HEK293 (cell line): ENCODE measurements at regions not wholly inside any gene's neighbourhood (a gene's known extent, or its start where the extent isn't known, plus 50 kb on each side); places are given as distances from the start of the nearest gene placed in this dataset.
A peak's percentile ranks its signal among the peaks of the same experiment; 100 is the strongest.

ENCODE experiments used
- CTCF ChIA-PET: fragments of 350-600 bp; formaldehyde crosslinking; extraction: SDS; loops from one replicate; lab custom pipeline; 2021; ENCODE audit warnings: antibody characterized with exemption; lab: Yijun Ruan, JAX
- POLR2A ChIA-PET: fragments of 300-600 bp; formaldehyde crosslinking; extraction: SDS; loops from one replicate; lab custom pipeline; 2020; ENCODE audit warnings: antibody characterized with exemption, inconsistent platforms; lab: Yijun Ruan, JAX
- H3K27ac ChIP-seq: fragments of 200-500 bp; sonication (Bioruptor generic); 2 replicates; pipeline ENCODE4 v1.5.1; 2014; ENCODE audit warnings: low read depth, low read length, control low read depth, inconsistent platforms; ENCODE audit errors: extremely low read depth
- H3K36me3 ChIP-seq, 2 experiments: fragments of 200-500 bp in 1 of 2; sonication (Bioruptor generic) in 1 of 2; 1 replicate in 1 of 2; 2 replicates in 1 of 2; pipeline ENCODE4 v1.5.1; 2014 to 2017; ENCODE audit warnings: inconsistent platforms in 2 of 2, low read length in 2 of 2; ENCODE audit not compliant: control insufficient read depth in 2 of 2, insufficient read depth in 1 of 2
- H3K4me1 ChIP-seq: fragments of 200-500 bp; sonication (Bioruptor generic); 2 replicates; pipeline ENCODE4 v1.5.1; 2014; ENCODE audit warnings: mild to moderate bottlenecking, low read length, inconsistent platforms; ENCODE audit not compliant: control insufficient read depth, insufficient read depth
- H3K4me3 ChIP-seq: 2 replicates; pipeline ENCODE4 v1.5.1; 2011; ENCODE audit warnings: low read depth, mild to moderate bottlenecking, control low read depth, low read length, moderate library complexity
- H3K9me3 ChIP-seq: fragments of 200-500 bp; sonication (Bioruptor generic); 2 replicates; pipeline ENCODE4 v1.5.1; 2014; ENCODE audit warnings: low read depth, low read length, inconsistent platforms; ENCODE audit not compliant: control insufficient read depth, insufficient read depth
- EGR2 ChIP-seq: fragments of 450-650 bp; formaldehyde crosslinking; IDR thresholded peaks from 2 replicates; pipeline ENCODE4 v1.5.1; 2016; ENCODE audit warnings: low read depth, missing biosample characterization, missing genetic modification characterization
- FEZF1 ChIP-seq: fragments of 450-650 bp; formaldehyde crosslinking; IDR thresholded peaks from 2 replicates; pipeline ENCODE4 v1.5.1; 2016; ENCODE audit warnings: missing biosample characterization, missing genetic modification characterization
- GLIS1 ChIP-seq: fragments of 450-650 bp; formaldehyde crosslinking; IDR thresholded peaks from 2 replicates; pipeline ENCODE4 v1.5.1; 2016; ENCODE audit warnings: missing biosample characterization, missing genetic modification characterization
- GLIS2 ChIP-seq: fragments of 450-650 bp; formaldehyde crosslinking; IDR thresholded peaks from 2 replicates; pipeline ENCODE4 v1.5.1; 2016; ENCODE audit warnings: missing biosample characterization, missing genetic modification characterization
- KLF8 ChIP-seq: fragments of 450-650 bp; formaldehyde crosslinking; IDR thresholded peaks from 2 replicates; pipeline ENCODE4 v1.5.1; 2016; ENCODE audit warnings: missing biosample characterization, missing genetic modification characterization
- RBAK ChIP-seq: fragments of 450-650 bp; formaldehyde crosslinking; IDR thresholded peaks from 2 replicates; pipeline ENCODE4 v1.5.1; 2016; ENCODE audit warnings: missing biosample characterization, missing genetic modification characterization
- SP7 ChIP-seq: fragments of 450-650 bp; formaldehyde crosslinking; IDR thresholded peaks from 2 replicates; pipeline ENCODE4 v1.5.1; 2016; ENCODE audit warnings: missing biosample characterization, missing genetic modification characterization
- YY1 ChIP-seq: fragments of 450-650 bp; formaldehyde crosslinking; IDR thresholded peaks from 2 replicates; pipeline ENCODE4 v1.5.1; 2018; ENCODE audit warnings: missing biosample characterization, missing genetic modification characterization
- YY2 ChIP-seq: fragments of 450-650 bp; formaldehyde crosslinking; IDR thresholded peaks from 2 replicates; pipeline ENCODE4 v1.5.1; 2016; ENCODE audit warnings: missing biosample characterization, missing genetic modification characterization
- ZBTB1 ChIP-seq: fragments of 450-650 bp; formaldehyde crosslinking; IDR thresholded peaks from 2 replicates; pipeline ENCODE4 v1.5.1; 2016; ENCODE audit warnings: missing biosample characterization, missing genetic modification characterization
- ZBTB48 ChIP-seq: fragments of 450-650 bp; formaldehyde crosslinking; IDR thresholded peaks from 2 replicates; pipeline ENCODE4 v1.5.1; 2016; ENCODE audit warnings: missing biosample characterization, missing genetic modification characterization
- ZFP37 ChIP-seq: fragments of 450-650 bp; formaldehyde crosslinking; IDR thresholded peaks from 2 replicates; pipeline ENCODE4 v1.5.1; 2016; ENCODE audit warnings: missing biosample characterization, missing genetic modification characterization
- ZNF133 ChIP-seq: fragments of 450-650 bp; formaldehyde crosslinking; IDR thresholded peaks from 2 replicates; pipeline ENCODE4 v1.5.1; 2016; ENCODE audit warnings: missing biosample characterization, missing genetic modification characterization
- ZNF274 ChIP-seq, 2 experiments: fragments of 200-500 bp in 1 of 2; fragments of 450-650 bp in 1 of 2; sonication (Bioruptor generic) in 1 of 2; formaldehyde crosslinking in 1 of 2; IDR thresholded peaks; 2 replicates each; pipeline versions ENCODE4 v1.5.1 to v1.6.1; 2014 to 2016; ENCODE audit warnings: borderline replicate concordance in 1 of 2, inconsistent platforms in 1 of 2, low read length in 1 of 2, missing biosample characterization in 1 of 2, missing genetic modification characterization in 1 of 2
- ZNF311 ChIP-seq: fragments of 450-650 bp; formaldehyde crosslinking; IDR thresholded peaks from 2 replicates; pipeline ENCODE4 v1.5.1; 2017; ENCODE audit warnings: missing biosample characterization, missing genetic modification characterization, borderline replicate concordance
- ZNF416 ChIP-seq: fragments of 450-650 bp; formaldehyde crosslinking; IDR thresholded peaks from 2 replicates; pipeline ENCODE4 v1.5.1; 2016; ENCODE audit warnings: missing biosample characterization, missing genetic modification characterization
- ZNF426 ChIP-seq: fragments of 450-650 bp; formaldehyde crosslinking; IDR thresholded peaks from 2 replicates; pipeline ENCODE4 v1.5.1; 2017; ENCODE audit warnings: missing biosample characterization, missing genetic modification characterization, mild to moderate bottlenecking, inconsistent platforms, moderate library complexity
- ZNF549 ChIP-seq: fragments of 450-650 bp; IDR thresholded peaks from 2 replicates; pipeline ENCODE4 v1.5.1; 2018; ENCODE audit warnings: missing biosample characterization, missing genetic modification characterization, mild to moderate bottlenecking, inconsistent platforms, moderate library complexity
- ZNF610 ChIP-seq: fragments of 450-650 bp; formaldehyde crosslinking; IDR thresholded peaks from 2 replicates; pipeline ENCODE4 v1.5.1; 2016; ENCODE audit warnings: missing biosample characterization, missing genetic modification characterization, borderline replicate concordance
- ZNF624 ChIP-seq: fragments of 450-650 bp; formaldehyde crosslinking; IDR thresholded peaks from 2 replicates; pipeline ENCODE4 v1.5.1; 2017; ENCODE audit warnings: missing biosample characterization, missing genetic modification characterization
- ZNF670 ChIP-seq: fragments of 450-650 bp; formaldehyde crosslinking; IDR thresholded peaks from 2 replicates; pipeline ENCODE4 v1.5.1; 2016; ENCODE audit warnings: missing biosample characterization, missing genetic modification characterization, low read depth
- ZNF776 ChIP-seq: fragments of 450-650 bp; formaldehyde crosslinking; IDR thresholded peaks from 2 replicates; pipeline ENCODE4 v1.5.0; 2017; ENCODE audit warnings: missing biosample characterization, missing genetic modification characterization, borderline replicate concordance
- ZSCAN30 ChIP-seq: fragments of 450-650 bp; IDR thresholded peaks from 2 replicates; pipeline ENCODE4 v1.5.1; 2018; ENCODE audit warnings: missing biosample characterization, mild to moderate bottlenecking, missing genetic modification characterization, moderate library complexity
- TF ChIP-seq, protein P1 (sequence below): IDR thresholded peaks from 2 replicates; pipeline ENCODE4 v1.6.1; 2011; ENCODE audit warnings: mild to moderate bottlenecking, low read depth, low read length, borderline replicate concordance
- TF ChIP-seq, protein P2 (sequence below): fragments of 450-650 bp; formaldehyde crosslinking; optimal IDR thresholded peaks from 2 replicates; pipeline ENCODE3; 2016; ENCODE audit warnings: missing biosample characterization, mild to moderate bottlenecking, missing genetic modification characterization
- TF ChIP-seq, protein P3 (sequence below): fragments of 450-650 bp; formaldehyde crosslinking; IDR thresholded peaks from 2 replicates; pipeline ENCODE4 v1.5.1; 2016; ENCODE audit warnings: missing biosample characterization, missing genetic modification characterization
- TF ChIP-seq, protein P4 (sequence below): fragments of 450-650 bp; formaldehyde crosslinking; IDR thresholded peaks from 2 replicates; pipeline ENCODE4 v1.5.1; 2016; ENCODE audit warnings: missing biosample characterization, missing genetic modification characterization

DNA sequence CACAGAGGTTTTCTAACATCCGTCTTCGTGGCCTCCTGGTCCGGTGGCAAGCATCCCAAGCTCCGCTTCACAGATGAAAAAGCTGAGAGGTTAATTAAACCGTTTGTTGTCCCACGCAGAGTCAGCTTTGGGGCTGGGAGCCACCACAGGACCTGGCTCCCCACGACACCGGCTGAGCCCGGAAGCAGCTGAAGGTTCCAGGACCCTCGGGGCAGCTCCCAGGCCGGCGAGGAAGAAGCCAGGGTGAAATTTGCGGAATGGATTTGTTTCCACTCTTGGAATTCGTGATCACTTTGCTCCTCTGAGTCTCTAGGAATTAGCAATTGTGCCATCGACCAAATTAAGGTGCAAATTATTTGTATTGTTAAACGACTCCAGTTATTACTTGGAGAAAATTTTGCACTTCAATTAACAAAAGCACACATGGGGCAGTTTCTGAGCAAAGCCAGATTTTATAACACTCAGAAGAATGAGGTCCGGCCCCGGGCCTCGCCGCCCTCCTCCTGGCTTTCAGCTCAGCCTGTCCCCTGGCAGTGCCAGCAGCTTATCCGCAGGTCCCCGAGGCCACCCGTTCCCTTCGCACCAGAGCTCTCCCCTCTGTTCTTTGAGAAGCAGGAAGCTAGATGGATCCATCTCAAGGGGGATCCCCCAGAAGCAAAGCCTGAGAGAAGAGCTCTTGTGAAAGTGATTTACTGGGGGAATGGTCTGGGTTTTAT lies 69.1 kb downstream of the SIK1 start (continued):
- TF ChIP-seq GLIS2 (tag by site-specific recombination) (no peak), KLF8 (tag by site-specific recombination) (no peak), ZNF274 (IDR thresholded peaks at IDR 0.05; ENCODE audit: low read length) (no peak), ZNF274 (tag by site-specific recombination; IDR thresholded peaks at IDR 0.05; ENCODE audit: borderline replicate concordance) (no peak)

DNA sequence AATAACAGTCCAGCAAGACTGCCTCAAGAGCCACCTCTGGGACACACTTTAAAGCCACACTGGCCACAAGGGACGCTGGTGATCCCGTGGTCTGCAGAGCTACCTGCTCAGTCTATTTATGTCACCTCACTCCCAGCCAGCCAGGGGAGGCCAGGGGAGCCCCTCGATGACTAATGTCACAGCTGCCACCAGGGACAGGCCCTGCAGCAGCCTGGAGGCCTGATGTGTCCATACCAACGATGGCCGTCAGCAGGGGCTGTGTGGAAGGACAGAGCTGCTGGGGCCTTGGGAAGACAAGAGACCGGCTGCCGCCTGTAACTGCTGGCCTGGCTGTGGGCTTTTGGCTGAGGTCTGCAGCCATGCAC lies 71.0 kb downstream of the SIK1 start:
- H3K27ac ChIP-seq: no peak overlapping the region
- no peaks in the 10 kb centered on the region; the same call in 1 of the 2 replicates for H3K4me1 ChIP-seq
- no peak overlapping the region for H3K4me3 ChIP-seq
- ChIA-PET POLR2A (no interaction called here), CTCF (no interaction called here)
- TF ChIP-seq EGR2 (tag by site-specific recombination) (no peak), RBAK (no peak), ZNF416 (tag by site-specific recombination) (no peak), GLIS1 (tag by site-specific recombination) (peak; percentile 34), ZNF133 (no peak)
- TF ChIP-seq, protein P1, sequence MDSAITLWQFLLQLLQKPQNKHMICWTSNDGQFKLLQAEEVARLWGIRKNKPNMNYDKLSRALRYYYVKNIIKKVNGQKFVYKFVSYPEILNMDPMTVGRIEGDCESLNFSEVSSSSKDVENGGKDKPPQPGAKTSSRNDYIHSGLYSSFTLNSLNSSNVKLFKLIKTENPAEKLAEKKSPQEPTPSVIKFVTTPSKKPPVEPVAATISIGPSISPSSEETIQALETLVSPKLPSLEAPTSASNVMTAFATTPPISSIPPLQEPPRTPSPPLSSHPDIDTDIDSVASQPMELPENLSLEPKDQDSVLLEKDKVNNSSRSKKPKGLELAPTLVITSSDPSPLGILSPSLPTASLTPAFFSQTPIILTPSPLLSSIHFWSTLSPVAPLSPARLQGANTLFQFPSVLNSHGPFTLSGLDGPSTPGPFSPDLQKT: no peak
- TF ChIP-seq, protein P2, sequence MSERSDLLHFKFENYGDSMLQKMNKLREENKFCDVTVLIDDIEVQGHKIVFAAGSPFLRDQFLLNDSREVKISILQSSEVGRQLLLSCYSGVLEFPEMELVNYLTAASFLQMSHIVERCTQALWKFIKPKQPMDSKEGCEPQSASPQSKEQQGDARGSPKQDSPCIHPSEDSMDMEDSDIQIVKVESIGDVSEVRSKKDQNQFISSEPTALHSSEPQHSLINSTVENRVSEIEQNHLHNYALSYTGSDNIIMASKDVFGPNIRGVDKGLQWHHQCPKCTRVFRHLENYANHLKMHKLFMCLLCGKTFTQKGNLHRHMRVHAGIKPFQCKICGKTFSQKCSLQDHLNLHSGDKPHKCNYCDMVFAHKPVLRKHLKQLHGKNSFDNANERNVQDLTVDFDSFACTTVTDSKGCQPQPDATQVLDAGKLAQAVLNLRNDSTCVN (tag by site-specific recombination): no peak
- H3K36me3 ChIP-seq: no peaks in the 10 kb centered on the region
- H3K9me3 ChIP-seq: no peaks in the 10 kb centered on the region

DNA sequence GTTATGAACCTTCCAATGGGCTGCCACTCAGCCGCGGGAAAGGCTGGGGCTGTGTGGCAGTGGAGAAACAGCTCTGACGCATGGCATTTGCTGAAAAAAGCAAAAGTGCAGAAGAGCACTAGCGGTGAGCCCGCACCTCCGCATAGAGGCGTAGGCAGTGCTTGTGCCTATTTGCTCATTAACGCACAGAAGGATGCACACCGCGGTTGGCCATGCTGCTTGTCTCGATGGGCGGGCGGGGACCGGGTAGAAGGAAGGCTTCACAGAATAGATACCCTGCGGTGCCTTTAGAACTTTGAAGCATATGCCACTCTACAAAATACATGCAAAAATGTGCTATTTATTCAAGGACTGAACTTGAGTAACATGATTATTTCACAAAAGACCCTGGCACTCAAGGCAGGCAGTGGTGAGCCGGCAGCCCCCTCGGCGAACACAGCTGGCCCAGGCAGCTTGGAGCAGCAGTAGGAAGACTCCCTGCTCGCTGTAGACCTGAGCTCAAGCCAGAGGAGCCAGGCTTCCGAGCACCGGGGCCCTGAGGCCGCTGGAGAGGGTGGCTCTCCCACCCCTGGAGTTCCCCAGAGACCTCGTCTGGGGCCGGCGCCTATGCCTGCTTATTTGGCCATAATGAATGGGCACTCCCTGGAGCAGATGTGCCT lies 71.5 kb downstream of the SIK1 start:
- Histone ChIP-seq H3K27ac (no peak overlapping the region), H3K4me3 (no peak overlapping the region), H3K9me3 (no peaks in the 10 kb centered on the region), H3K4me1 (no peaks in the 10 kb centered on the region; the same call in 1 of the 2 replicates), H3K36me3 (no peaks in the 10 kb centered on the region)
- no peak for TF ChIP-seq SP7 (tag by site-specific recombination)
- TF ChIP-seq YY1 (tag by site-specific recombination): no peak
- TF ChIP-seq ZNF311: no peak
- no peak for TF ChIP-seq ZBTB1 (tag by site-specific recombination)
- TF ChIP-seq ZBTB48 (tag by site-specific recombination): no peak
- no peak for TF ChIP-seq FEZF1 (tag by site-specific recombination)
- no peak for TF ChIP-seq ZSCAN30 (tag by site-specific recombination)
- TF ChIP-seq ZNF670 (tag by site-specific recombination): no peak
- TF ChIP-seq, protein P3, sequence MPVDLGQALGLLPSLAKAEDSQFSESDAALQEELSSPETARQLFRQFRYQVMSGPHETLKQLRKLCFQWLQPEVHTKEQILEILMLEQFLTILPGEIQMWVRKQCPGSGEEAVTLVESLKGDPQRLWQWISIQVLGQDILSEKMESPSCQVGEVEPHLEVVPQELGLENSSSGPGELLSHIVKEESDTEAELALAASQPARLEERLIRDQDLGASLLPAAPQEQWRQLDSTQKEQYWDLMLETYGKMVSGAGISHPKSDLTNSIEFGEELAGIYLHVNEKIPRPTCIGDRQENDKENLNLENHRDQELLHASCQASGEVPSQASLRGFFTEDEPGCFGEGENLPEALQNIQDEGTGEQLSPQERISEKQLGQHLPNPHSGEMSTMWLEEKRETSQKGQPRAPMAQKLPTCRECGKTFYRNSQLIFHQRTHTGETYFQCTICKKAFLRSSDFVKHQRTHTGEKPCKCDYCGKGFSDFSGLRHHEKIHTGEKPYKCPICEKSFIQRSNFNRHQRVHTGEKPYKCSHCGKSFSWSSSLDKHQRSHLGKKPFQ: no peak
- no peak for TF ChIP-seq ZNF426 (tag by site-specific recombination)
- TF ChIP-seq, protein P4, sequence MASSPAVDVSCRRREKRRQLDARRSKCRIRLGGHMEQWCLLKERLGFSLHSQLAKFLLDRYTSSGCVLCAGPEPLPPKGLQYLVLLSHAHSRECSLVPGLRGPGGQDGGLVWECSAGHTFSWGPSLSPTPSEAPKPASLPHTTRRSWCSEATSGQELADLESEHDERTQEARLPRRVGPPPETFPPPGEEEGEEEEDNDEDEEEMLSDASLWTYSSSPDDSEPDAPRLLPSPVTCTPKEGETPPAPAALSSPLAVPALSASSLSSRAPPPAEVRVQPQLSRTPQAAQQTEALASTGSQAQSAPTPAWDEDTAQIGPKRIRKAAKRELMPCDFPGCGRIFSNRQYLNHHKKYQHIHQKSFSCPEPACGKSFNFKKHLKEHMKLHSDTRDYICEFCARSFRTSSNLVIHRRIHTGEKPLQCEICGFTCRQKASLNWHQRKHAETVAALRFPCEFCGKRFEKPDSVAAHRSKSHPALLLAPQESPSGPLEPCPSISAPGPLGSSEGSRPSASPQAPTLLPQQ (tag by site-specific recombination): no peak
- no peak for TF ChIP-seq YY2
- TF ChIP-seq ZNF776 (tag by site-specific recombination): no peak
- TF ChIP-seq ZNF549: no peak
- no peak for TF ChIP-seq ZFP37 (tag by site-specific recombination)
- TF ChIP-seq ZNF610 (tag by site-specific recombination): no peak
- no peak for TF ChIP-seq ZNF624 (tag by site-specific recombination)
- TF ChIP-seq GLIS1 (tag by site-specific recombination): no peak
- ChIA-PET CTCF (no interaction called here), POLR2A (interaction anchor here (0.6 to 1.1 kb wide), 3 partner anchors 14 to 485 kb away, joined by 3 to 5 read pairs (median 3); no protein-coding TSS in a partner anchor)
